ENCODE measurements at regions not wholly inside any gene's neighbourhood (a gene's known extent, or its start where the extent isn't known, plus 50 kb on each side); places are given as distances from the start of the nearest gene placed in this dataset.
"Not testable (repeated sequence)": the region's sequence is repeated elsewhere in the genome, so short reads cannot be mapped to it uniquely, and the experiment has no call there.

DNA sequence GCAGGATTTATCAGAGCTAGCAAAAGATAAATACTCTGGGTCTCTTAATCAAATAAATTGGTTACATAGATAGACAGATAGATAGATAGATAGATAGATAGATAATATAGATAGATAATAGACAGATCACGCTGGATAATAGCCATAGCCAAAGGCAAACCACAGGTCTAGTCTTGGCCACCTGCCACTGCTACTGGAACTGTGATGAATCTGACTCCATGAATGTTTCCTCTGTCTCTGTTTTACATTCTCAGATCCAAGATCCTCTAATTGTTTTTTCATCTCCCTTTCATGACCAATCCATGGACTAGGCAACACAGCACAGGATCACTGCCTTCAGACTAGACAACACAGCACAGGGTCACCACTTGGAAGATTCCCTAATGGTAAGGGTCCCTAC is 444.7 kb upstream of the NFIA start:
- DNase-seq, result no peak

DNA sequence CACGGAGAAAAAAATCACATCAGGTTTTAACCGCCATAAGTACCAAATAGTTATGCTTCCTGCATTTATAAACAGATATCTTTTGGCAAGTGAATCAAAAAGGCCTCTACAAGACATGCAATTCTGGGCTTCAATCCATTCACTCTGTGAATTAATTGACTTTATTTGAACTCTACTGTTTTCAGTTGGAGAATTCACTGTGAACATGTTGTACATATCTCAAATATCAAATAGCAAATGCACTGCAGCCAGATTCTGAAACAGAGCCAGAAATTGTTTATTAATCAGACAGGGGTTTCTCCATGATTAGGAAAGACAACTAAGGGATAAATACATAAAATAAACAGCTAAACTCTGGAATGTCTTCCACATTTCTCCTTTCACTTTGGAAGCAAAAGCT is 445.4 kb upstream of the NFIA start:
- DNase-seq, result no peak

DNA sequence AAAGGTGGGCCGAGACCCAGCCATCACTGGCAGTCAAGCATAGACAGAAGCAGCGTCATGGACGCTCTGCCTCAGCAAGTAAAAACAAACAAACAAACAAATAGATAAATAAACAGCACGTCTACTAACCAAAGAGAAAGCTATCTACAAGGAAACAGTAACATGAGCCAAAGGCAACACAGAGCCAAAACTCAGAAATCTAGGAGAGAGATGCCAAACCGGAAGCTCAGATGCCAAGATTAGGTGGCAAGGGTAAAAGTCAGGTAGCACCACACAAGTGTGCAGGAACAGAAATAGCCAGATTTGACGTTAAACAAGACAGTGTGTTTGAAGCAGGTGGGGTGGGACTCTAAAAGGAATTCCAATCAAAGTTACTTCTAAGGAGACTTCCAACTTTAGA is 448.3 kb upstream of the NFIA start:
- no peak for DNase-seq

DNA sequence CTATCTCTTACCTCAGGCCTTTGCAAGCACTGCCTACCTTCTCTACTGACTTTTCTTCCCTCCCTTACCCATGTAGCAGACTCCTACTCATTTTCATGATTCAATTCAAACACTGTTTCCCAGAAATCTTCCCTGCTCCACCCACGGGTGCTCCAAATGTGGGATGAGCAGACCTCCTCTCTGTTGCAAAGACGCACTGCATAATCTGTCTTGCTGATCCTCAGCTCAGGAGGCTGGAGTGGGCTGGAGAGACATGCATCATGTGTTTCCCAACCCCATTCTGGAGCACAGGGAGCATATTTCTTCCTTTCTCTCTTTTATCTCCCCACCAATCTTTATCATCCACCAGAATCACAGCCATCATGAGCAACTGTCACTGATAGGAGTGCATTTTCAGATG is 459.9 kb upstream of the NFIA start:
- DNase-seq, result no peak

DNA sequence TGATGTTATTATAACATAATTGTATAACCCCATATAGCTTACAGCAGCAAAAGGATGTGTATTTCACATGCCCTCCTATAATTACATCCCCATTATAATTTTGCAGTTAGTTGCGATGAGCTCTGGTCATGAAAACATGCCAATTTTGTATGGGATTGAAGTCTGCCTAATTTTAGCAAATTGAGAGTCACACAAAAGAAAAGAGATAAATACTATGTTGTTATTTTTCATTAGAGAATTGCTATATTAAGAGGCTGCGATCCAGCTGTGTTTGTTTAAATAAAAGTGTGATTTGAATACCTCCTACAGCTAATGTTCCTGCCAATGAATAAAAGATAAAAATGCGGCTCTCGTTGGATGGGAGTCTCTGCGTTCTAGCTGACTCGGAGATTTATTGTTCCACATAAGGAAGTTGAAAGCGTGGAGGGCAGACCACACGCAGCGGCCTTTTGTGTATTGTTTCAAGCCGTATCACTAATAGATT is 461.0 kb upstream of the NFIA start:
- DNase-seq, result peak; percentile 93

DNA sequence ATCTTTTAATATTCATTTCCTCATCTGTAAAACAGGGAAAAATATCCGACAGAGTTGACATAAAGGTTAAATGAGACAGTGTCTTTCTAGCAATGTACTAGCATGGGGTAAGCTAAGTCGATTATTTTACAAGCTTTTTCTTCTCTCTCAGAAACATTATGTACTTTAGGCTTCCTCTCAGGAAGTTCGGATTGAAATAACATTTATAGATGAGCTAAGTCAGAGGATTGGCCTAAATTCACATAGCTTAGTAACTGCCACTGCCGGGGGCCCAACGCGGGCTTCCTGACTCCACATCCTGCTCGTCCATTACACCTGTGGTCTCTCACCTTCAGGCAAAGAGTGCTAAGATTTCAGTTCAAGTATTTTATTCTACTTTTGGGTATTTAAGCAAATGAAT is 462.3 kb upstream of the NFIA start:
- no peak for DNase-seq

DNA sequence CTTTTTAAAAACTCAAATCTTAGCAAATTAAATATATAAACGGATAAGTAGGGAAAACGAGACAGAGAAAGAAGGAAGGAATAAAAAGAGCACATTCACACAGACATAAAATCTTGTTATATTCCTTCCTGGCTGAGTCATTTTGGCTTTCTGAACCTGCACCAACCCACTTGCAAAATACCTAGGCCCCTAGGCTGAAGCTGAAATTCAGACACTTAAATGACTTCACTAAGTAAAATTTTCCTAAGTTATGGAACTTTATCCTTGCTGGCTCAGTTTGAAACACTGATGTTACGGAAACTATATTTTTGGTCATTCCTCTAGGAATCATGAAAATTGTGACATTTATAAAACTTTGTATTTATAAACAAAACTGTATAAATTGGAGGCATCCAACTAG is 462.8 kb upstream of the NFIA start:
- no peak for DNase-seq

DNA sequence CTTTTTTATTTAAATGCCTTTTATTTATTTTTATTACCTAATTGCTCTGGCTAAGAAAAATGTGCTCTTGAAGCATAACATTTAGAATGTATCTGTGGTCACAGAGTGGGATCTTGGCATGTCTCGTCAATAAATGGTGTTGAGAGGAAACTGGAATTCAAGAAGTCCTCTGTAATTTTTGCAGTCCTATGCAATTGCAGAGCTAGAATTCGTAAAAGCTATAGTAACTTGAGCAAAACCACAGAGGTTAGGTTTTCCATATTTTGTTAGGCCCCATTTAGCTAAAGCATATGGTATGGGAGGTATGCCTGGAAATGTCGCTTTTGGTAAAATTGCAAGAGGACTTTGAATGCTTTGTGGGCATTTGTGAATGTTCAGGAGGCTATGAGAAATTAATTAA is 466.7 kb upstream of the NFIA start:
- DNase-seq, result no peak

DNA sequence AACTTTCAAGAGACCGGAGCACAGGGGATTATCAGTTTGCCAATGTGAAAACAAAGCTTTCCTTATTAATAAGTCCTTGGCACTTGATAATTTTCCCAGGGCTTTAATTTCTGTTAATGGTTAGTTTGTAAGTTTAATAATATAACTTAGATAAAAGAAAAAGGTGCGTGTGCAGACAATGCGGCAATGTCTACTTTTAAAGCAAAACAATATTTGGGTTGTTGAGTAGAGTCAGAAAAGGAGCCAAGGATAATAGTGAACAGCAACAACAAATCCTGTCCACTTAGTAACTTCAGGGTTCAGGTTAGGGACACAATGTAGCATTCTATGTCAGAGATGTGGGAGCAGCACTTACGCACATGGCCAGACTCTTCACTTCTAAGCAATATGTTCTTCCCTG is 469.6 kb upstream of the NFIA start:
- DNase-seq, result no peak

DNA sequence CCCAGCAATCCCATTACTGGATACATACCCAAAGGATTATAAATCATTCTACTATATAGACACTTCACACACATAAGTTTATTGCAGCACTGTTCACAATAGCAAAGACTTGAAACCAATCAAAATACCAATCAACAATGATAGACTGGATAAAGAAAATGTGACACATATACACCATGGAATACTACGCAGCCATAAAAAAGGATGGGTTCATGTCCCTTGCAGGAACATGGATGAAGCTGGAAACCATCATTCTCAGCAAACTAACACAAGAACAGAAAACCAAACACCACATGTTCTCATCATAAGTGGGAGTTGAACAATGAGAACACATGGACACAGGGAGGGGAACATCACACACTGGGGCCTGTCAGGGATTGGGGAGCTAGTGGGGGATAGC is 475.4 kb upstream of the NFIA start:
- DNase-seq, result not testable (repeated sequence)

DNA sequence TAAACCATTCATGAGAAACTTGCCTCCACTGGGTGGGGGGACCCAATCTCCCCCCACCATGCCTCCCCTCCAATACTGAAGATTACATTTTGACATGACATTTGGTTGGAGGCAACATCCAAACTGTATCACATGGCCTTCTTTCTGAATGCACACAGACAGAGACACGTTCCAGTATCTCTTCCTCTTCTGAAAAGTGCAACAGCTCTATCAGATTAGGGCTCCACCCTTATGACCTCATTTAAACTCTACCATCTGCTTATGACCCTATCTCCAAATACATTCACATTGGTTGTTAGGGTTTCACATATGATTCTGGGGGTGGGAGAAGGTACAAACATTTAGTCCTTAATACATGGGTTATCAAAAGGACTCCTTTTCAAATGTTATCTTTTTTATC is 481.8 kb upstream of the NFIA start:
- DNase-seq, result no peak

DNA sequence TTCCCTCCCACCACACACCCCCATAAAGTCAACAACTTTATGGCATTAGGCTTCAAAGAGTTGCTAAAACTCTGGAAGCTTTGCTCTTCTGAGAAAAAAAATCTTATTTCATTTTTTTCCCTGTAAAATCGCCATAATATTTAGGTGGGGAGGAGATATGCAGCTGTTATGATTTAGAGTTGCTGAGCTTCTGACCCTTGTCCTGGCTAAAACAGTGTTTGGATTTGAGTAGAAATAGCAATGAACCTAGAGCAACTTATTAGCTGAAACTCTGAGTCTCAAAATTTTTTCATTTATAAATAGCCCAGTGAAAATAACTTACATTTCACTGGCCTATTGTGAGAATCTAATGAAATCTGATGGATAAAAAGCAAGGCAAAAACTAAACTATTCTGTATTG is 482.8 kb upstream of the NFIA start:
- DNase-seq, result no peak

DNA sequence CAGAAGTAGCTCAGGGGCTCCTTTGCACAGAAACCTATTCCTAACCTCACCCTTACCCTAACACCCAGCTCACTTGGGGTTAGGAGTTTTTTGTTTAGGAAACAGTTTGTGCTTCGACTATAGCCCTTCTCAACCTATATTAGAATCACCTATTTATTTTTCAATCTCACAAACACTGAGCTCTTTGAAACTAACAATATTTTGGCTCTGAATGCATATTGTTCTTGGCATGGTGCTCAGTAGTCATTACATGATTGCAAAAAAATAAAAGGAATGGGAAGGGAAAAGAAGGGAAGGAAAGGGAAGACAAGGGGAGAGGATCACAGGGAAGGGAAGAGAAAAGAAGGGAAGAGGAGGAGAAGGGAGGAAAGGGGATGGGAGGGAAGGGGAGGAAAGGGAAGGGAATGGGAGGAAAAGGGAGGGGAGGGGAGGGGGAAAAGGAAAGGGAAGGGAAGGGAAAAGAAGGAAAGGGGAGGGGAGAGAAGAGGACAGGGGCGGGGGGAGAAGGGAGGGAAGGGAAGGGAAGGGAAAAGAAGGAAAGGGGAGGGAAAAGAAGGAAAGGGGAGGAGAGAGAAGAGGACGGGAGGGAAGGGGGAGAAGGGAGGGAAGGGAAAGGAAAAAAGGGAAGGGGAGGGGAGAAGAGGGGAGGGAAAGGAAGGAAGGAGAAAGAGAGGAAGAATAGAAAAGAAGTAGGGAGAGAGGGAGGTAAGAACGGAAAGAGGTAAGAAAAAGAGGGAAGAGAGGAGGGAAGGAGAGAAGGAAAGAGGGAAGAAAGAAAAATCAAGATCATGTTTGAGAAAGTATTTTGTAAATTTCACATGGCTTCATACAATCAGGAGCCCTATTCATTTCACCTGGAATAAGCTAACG is 484.1 kb upstream of the NFIA start:
- no peak for DNase-seq

DNA sequence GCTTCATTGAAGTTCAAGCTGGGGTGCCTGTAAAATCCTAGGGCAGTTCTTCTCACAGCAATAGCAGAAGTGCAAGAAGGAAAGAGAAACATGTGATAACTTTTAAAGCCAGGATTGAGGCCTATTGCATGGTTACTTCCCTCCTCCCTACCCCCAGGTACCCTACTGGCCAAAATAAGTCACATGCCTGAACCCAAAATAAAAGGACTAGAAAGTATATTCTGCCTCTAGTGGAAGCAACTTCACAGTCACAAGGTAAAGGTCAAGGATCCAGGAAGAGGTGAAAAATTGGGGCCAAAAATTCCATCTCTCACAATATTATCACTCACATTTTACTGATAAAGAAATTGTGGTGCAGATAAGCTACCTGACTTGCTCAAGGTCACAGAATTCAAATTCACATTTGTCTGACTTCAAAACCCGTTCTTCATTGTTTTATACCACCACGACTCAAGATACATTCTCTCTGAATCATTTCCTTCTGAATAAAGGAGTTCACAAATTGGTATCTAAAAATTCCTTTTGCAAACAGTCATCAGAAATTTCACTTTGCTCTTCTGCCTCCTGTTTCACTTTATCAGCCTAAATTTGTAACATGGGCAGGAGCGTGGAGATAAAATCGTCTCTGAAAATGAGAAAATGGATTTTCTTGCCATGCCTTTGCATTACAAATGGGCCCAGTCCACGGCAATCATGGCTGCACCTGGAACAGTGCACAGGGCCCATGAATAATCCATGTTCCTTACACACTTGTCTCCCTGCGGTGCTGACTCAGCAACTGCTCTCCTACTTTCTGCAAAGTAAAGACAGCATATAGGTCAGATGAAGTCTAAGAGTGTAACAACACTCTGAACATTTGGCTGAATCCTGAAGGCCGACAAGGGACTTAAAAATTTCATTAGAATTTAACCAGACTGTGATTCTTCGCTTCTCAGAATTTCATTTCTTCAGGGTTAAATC is 485.3 kb upstream of the NFIA start:
- no peak for DNase-seq

DNA sequence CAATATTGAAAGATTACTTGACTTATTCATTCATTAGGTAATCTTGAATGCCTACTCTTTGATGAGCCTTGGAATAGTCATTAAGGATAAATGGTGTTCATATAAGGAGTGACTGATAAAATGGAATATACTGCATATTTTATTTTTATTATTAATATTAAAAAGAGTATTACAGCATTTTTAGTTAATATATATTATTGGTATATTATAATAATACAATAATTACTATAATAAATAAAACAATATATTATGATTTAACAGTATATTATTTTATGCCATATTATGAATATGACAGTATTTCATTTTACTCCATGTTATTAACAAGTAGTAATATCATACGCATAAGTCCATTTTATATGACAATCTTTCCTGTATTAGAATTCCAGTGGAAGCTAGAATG is 490.8 kb upstream of the NFIA start:
- no peak for DNase-seq

DNA sequence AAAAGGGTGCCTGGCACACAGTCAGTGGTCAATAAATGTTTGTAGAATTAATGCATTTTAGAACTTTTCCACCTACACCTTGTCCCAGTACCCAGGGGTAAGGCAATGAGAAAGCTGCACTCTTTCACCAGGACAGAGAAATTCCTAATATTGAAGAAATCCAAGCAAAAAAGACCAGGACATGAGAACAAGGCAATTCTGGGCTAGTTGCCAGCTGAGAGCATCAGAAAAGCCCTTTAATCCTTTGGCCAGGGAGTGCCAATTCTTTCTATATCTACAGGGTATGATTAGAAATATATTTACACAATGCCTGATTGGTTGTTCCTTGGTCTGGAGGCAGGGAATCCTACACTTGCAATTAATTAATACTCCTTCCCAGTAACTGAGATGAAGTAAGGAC is 492.4 kb upstream of the NFIA start:
- no peak for DNase-seq

DNA sequence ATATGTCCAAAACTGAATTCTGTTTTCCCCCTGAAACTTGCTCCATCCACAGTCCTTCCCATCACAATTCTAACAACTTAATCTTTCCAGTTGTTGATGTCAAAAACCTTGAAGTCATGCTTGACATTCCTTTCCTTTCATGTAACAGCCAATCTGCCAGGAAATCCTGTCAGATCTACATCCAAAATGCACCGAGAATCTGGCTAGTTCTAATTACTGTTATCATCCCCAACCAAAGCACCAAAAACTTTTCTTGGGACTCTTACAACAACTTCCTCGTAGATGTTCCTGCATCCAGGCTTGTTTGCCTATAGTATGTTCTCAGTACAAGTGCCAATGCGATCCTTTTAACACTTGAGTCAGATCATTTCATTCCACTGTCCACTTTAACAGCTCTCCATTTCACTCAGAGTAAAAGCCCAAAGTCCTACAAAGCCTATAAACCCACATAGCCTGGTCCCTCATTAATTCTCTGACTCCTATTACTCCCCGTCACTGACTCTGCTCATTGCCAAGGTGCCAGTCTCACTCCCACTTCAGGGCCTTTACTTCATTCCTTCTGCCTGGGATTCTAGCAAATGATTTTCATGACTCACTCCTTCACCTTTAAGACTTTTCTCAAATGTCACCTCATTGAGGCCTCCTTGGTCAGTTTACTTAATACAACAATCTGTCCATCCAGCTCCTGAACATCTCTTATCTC is 493.2 kb upstream of the NFIA start:
- no peak for DNase-seq

DNA sequence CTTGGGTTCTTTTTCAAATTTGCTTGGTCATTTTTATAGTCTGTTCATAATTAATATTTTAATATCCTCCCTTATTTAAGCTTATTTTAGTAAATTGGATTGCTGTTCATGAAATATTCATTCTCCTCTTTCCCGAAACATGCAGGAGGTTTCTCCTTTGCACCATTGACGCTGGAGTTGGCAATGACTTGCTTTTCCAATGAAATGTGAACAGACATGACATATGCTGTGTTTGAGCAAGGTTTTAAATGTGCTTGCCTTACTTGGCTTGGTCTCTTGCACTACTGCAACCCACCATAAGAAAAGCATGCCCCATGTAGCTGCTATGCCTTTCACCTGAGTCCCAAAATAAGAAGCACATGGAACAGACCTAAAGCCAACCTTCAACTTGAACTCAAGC is 498.0 kb upstream of the NFIA start:
- no peak for DNase-seq

DNA sequence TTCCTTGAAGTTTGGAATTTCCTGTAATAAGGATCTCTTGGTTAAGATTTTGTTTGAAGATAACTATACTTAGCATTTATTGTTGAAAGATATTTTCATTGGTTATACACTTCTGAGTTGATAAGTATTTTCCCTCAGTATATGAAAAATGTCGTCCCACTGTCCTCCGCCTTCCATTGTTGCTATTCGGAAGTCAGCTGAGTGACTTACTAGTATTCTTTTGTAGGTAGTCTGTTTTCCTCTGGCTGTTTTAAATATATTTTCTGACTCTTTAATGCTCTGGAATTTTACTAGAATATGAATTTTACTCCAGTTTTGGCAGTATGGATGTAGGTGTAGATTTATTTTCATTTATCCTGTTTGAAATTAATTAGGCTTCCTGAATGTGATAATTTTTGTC is 498.7 kb upstream of the NFIA start:
- DNase-seq, result no peak

DNA sequence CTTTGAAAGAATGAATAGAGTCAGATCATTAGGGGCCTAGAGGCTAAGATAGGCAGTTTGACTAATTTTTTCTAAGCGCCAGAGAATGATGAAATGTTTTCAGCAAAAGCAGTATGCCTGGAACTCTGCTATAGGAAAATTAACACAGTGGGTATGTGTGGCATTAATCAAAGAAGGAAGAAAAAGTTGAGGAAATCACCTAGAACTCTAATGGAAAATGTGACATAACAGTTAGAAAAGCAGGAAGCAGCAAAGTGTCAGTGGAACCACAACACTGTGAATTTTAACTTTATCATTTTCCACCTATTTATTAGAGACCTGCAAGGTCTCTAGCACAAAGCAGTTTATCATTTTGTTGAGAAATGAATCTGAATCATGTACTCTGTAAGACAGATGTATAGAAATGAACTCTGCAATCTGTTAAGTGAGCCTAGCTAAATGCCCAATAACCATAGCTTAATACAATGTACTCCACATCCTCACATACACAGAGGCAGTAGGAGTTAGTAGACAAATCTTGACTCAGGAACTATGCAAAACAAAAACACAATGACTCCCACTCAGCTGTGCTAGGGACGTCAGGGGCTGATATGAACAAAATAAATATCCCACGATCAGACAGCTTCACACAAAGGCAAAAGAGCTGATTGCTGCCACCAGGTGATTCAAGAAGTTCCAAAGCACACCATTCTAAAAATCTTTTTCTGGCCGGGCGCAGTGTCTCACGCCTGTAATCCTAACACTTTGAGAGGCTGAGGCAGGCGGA is 500.7 kb upstream of the NFIA start:
- no peak for DNase-seq

DNA sequence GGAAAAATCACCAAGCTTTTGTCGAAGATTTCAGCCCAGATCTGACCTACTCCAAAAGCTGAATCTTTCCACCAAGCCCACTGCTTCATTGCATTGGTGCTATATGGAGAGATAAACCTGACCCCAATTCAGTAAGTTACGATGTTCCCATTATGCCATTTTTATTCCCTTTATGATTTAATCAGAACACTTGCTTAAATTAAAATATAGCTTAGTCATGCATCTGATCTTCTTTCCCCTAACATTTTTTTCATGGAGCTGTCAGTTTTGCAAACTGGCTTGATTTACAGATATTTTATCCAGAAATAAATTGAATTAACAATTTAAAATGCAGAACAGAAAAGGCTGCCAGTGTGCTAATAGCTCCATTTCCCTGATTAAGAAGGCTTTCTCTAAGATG is 503.5 kb upstream of the C1orf87 start:
- no peak for DNase-seq

DNA sequence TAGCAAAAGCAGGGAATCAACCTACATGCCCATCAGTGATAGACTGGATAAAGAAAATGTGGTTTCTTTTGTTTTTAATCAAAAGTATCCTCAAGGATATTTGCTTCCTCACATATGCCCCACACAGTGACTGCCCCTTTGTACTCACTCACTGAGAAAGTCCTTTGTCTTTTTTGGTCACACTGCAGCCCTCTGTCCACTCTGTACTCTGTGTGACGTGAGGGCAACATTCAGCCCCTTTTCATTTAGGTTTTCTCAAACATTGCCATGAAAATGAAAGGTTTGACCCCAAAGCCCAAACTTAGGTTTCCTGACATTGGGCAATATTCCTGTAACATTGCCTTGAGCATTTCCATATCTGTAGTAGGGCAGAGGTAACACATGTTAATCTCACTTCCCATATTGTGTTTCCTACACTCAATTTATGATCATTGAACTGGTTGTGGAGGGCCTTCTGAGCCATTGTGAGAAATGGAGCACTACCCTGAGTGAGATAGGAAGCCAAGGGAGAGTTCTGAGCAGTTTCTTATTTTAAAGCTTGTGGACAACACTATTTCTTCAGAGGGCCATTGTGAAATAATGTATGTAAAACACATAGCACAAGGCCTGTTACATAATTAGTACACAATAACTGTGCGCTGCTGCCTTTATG is 501.9 kb upstream of the C1orf87 start:
- no peak for DNase-seq

Measured in NCI-H1436 (cell line).